ENCODE measurements at regions not wholly inside any gene's neighbourhood (a gene's known extent, or its start where the extent isn't known, plus 50 kb on each side); places are given as distances from the start of the nearest gene placed in this dataset.

- no peak overlapping the region for H3K4me3 ChIP-seq (ENCODE audit: low read depth, low read length)
- no peak for TF ChIP-seq CTCF (IDR thresholded peaks at IDR 0.05; ENCODE audit: low read depth, low read length)
- no peak overlapping the region for H3K27ac ChIP-seq (ENCODE audit: low read depth, low read length)
- ChIA-PET POLR2A (no interaction called here), CTCF (no interaction called here)
- DNase-seq (ENCODE audit: low read depth, low spot score): peak; percentile 39
- H3K27me3 ChIP-seq (ENCODE audit: control insufficient read depth, insufficient read depth, low read length): no peaks in the 10 kb centered on the region
- H3K9me3 ChIP-seq (ENCODE audit: control insufficient read depth, insufficient read depth, low read length): peaks cover 92% of the 10 kb centered on the region
Observed at GRCh38 chr10:128463991-128464760, 338.0 kb upstream of the MKI67 start.

DNA sequence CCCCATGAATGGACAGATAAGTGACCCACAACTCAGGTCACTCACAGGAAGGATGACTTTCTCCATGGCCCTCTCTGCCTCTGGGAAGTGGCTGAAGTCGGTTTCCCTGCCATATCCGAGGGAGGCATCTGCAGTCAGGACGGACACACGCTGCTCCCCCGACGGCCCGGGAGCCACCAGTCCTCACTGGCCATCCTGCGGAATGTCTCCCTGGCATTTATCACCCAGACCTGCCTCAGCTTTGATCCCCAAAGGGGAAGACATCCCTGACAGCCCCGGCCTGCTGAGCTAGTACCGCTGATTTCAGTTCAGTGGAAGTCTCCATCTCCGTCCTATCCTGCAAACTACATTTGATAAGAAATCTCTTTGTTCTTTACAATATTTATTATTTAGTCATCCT, 339.5 kb upstream of the MKI67 start:
- Histone ChIP-seq H3K27ac (ENCODE audit: low read depth, low read length) (no peak overlapping the region), H3K4me3 (ENCODE audit: low read depth, low read length) (no peak overlapping the region), H3K27me3 (ENCODE audit: control insufficient read depth, insufficient read depth, low read length) (no peaks in the 10 kb centered on the region), H3K9me3 (ENCODE audit: control insufficient read depth, insufficient read depth, low read length) (peaks cover 92% of the 10 kb centered on the region)
- ChIA-PET CTCF (no interaction called here), POLR2A (no interaction called here)
- no peak for TF ChIP-seq CTCF (IDR thresholded peaks at IDR 0.05; ENCODE audit: low read depth, low read length)
- no peak for DNase-seq (ENCODE audit: low read depth, low spot score)

GRCh38 chr10:128466831-128467371, 340.7 kb upstream of the MKI67 start:
- POLR2A ChIA-PET: no interaction called here
- TF ChIP-seq CTCF (IDR thresholded peaks at IDR 0.05; ENCODE audit: low read depth, low read length): no peak
- CTCF ChIA-PET: no interaction called here
- Histone ChIP-seq H3K27me3 (ENCODE audit: control insufficient read depth, insufficient read depth, low read length) (no peaks in the 10 kb centered on the region), H3K4me3 (ENCODE audit: low read depth, low read length) (no peak overlapping the region), H3K27ac (ENCODE audit: low read depth, low read length) (no peak overlapping the region), H3K9me3 (ENCODE audit: control insufficient read depth, insufficient read depth, low read length) (peaks cover 92% of the 10 kb centered on the region)
- DNase-seq (ENCODE audit: low read depth, low spot score): no peak

DNA sequence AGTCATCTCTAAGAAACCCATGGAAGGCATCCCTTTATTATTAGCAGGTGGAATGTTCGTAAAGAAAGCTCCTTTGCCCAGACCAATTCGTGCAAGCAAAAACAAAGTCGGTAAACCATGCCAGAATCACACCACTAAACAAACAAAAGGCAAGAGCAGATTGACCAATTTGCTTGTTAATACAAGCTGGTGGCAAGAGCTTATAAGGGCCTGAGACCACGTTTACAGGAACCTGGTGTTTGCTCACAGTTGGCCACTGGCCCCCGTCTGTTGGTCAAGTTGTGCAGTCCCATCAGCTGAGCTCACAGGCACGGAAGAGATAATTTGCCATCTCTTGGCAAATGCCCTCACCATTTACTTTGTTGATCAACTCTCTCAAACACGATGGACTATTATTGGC, 342.2 kb upstream of the MKI67 start:
- ChIA-PET POLR2A (no interaction called here), CTCF (no interaction called here)
- Histone ChIP-seq H3K9me3 (ENCODE audit: control insufficient read depth, insufficient read depth, low read length) (peaks cover 90% of the 10 kb centered on the region), H3K4me3 (ENCODE audit: low read depth, low read length) (no peak overlapping the region), H3K27ac (ENCODE audit: low read depth, low read length) (no peak overlapping the region), H3K27me3 (ENCODE audit: control insufficient read depth, insufficient read depth, low read length) (no peaks in the 10 kb centered on the region)
- no peak for TF ChIP-seq CTCF (IDR thresholded peaks at IDR 0.05; ENCODE audit: low read depth, low read length)
- DNase-seq (ENCODE audit: low read depth, low spot score): no peak

DNA sequence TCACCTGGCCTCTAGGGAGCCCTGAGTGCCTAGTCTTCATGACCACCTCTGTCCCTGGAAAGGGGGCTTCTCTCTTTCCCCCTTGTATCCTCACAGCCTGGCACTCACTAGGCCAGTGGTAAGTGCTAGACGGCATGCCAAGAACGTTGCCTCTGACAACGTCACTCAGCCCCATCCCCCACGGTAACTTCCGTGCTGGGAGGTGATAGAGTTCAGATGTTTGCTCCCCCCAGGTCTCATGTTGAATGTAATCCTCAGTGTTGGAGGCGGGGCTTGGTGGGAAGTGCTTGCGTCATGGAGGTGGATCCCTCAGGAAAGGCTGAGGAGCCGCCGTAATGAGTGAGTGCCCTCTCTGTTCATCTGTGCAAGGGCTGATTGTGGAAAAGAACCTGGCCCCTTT, 343.3 kb upstream of the MKI67 start:
- Histone ChIP-seq H3K27me3 (ENCODE audit: control insufficient read depth, insufficient read depth, low read length) (no peaks in the 10 kb centered on the region), H3K4me3 (ENCODE audit: low read depth, low read length) (no peak overlapping the region), H3K9me3 (ENCODE audit: control insufficient read depth, insufficient read depth, low read length) (peaks cover 91% of the 10 kb centered on the region), H3K27ac (ENCODE audit: low read depth, low read length) (no peak overlapping the region)
- no peak for TF ChIP-seq CTCF (IDR thresholded peaks at IDR 0.05; ENCODE audit: low read depth, low read length)
- ChIA-PET CTCF (no interaction called here), POLR2A (no interaction called here)
- no peak for DNase-seq (ENCODE audit: low read depth, low spot score)
